PC-9 (cell line): ENCODE measurements at regions not wholly inside any gene's neighbourhood (a gene's known extent, or its start where the extent isn't known, plus 50 kb on each side); places are given as distances from the start of the nearest gene placed in this dataset.

ENCODE experiments used
- BruUV-seq: library from RNA; stranded (reverse); fragments of 400-500 nt; replicated peaks from 2 replicates; lab custom pipeline; 2021; lab: Mats Ljungman, UMichigan
- CTCF ChIA-PET: fragments of 300-600 bp; sonication (Branson Sonifier 250); formaldehyde crosslinking; loops from one replicate; lab custom pipeline; 2022; ENCODE audit warnings: antibody characterized with exemption; lab: Charles Lee
- POLR2A ChIA-PET: fragments of 300-600 bp; sonication (Branson Sonifier 250); formaldehyde crosslinking; loops from one replicate; lab custom pipeline; 2022; ENCODE audit warnings: antibody characterized with exemption; ENCODE audit not compliant: unreplicated experiment; lab: Charles Lee
- DNase-seq, 2 experiments: peaks; one replicate each; pipeline versions ENCODE4 v3.0.0 to v3.0.0-alpha.2; 2015 to 2022; ENCODE audit warnings: mixed read lengths in 1 of 2
- H2AFZ ChIP-seq: fragments of 200-600 bp; sonication (generic); 2 replicates; pipeline ENCODE4 v1.8.1; 2017; ENCODE audit warnings: antibody characterized with exemption
- H3F3A ChIP-seq: fragments of 200-600 bp; sonication (generic); 2 replicates; pipeline ENCODE4 v1.8.1; 2017; ENCODE audit warnings: antibody characterized with exemption, mild to moderate bottlenecking, low read depth; ENCODE audit not compliant: insufficient read depth
- H3K27ac ChIP-seq: fragments of 200-600 bp; sonication (generic); 2 replicates; pipeline ENCODE4 v1.6.1; 2016; ENCODE audit warnings: mixed run types
- H3K27me3 ChIP-seq: fragments of 200-600 bp; sonication (generic); 2 replicates; pipeline ENCODE4 v1.6.1; 2016; ENCODE audit warnings: low read depth, mixed run types; ENCODE audit not compliant: insufficient read depth
- H3K36me3 ChIP-seq: fragments of 200-600 bp; sonication (generic); 2 replicates; pipeline ENCODE4 v1.6.1; 2016; ENCODE audit warnings: low read depth, mixed run types
- H3K4me1 ChIP-seq: fragments of 200-600 bp; sonication (generic); replicated peaks from 2 replicates; pipeline ENCODE4 v1.6.1; 2016; ENCODE audit warnings: mixed run types; ENCODE audit not compliant: insufficient read depth
- H3K4me2 ChIP-seq: fragments of 200-600 bp; sonication (generic); 2 replicates; pipeline ENCODE4 v1.6.1; 2017; ENCODE audit warnings: mixed run types
- H3K4me3 ChIP-seq: fragments of 200-600 bp; sonication (generic); 2 replicates; pipeline ENCODE4 v1.6.1; 2016; ENCODE audit warnings: mixed run types
- H3K79me2 ChIP-seq: fragments of 200-600 bp; sonication (generic); 2 replicates; pipeline ENCODE4 v1.6.1; 2017; ENCODE audit warnings: low read depth, mixed run types
- H3K9me2 ChIP-seq: fragments of 200-600 bp; sonication (generic); 2 replicates; pipeline ENCODE4 v1.8.1; 2017; ENCODE audit warnings: mild to moderate bottlenecking; ENCODE audit not compliant: insufficient read depth
- H3K9me3 ChIP-seq: fragments of 200-600 bp; sonication (generic); 2 replicates; pipeline ENCODE4 v1.8.1; 2016; ENCODE audit warnings: low read depth; ENCODE audit not compliant: insufficient read depth
- H4K20me1 ChIP-seq: fragments of 200-600 bp; sonication (generic); 2 replicates; pipeline ENCODE4 v1.8.1; 2017; ENCODE audit not compliant: insufficient read depth
- CTCF ChIP-seq: fragments of 200-600 bp; sonication (generic); conservative IDR thresholded peaks from 2 replicates; pipeline ENCODE4 v1.6.1; 2017; ENCODE audit warnings: mixed run types, antibody characterized with exemption, mild to moderate bottlenecking, moderate library complexity
- EZH2 ChIP-seq: fragments of 200-600 bp; sonication (generic); IDR thresholded peaks from 2 replicates; pipeline ENCODE4 v1.8.0; 2017; ENCODE audit warnings: antibody characterized with exemption, low read depth
- intact Hi-C: fragments of 100-400 bp; cut with micrococcal nuclease; formaldehyde crosslinking; loops from one replicate; pipeline ENCODE4 v1.10.0; 2022; ENCODE audit not compliant: unreplicated experiment

- Histone ChIP-seq H3K36me3 (no peaks in the 10 kb centered on the region), H3F3A (no peaks in the 10 kb centered on the region; the same call in 1 of the 2 replicates), H3K9me2 (no peaks in the 10 kb centered on the region), H3K4me2 (no peak overlapping the region), H3K4me1 (no peaks in the 10 kb centered on the region), H3K4me3 (no peak overlapping the region), H3K27me3 (no peaks in the 10 kb centered on the region), H4K20me1 (no peaks in the 10 kb centered on the region), H3K27ac (no peak overlapping the region), H3K79me2 (no peaks in the 10 kb centered on the region), H2AFZ (no peak overlapping the region), H3K9me3 (no peaks in the 10 kb centered on the region)
- no peak for DNase-seq
- TF ChIP-seq EZH2 (no peak), CTCF (no peak)
- BruUV-seq, result no TSS peak
- ChIA-PET POLR2A (no interaction called here), CTCF (interaction anchor here (0.6 kb wide), 1 partner anchor 11 kb away, joined by 3 read pairs; no protein-coding TSS in a partner anchor)
- intact Hi-C loops, result no loop called here
Observed at GRCh38 chr3:64450396-64450956, 225.2 kb upstream of the PRICKLE2 start.

GRCh38 chr3:64449026-64449425 is 223.8 kb upstream of the PRICKLE2 start:
- no peaks in the 10 kb centered on the region for H3K9me3 ChIP-seq
- BruUV-seq, result no TSS peak
- TF ChIP-seq EZH2, result no peak
- no peak for TF ChIP-seq CTCF
- no peak overlapping the region for H3K27ac ChIP-seq
- intact Hi-C loops, result no loop called here
- H3K36me3 ChIP-seq, result no peaks in the 10 kb centered on the region
- no peak overlapping the region for H3K4me3 ChIP-seq
- no peak overlapping the region for H2AFZ ChIP-seq
- H3K9me2 ChIP-seq, result no peaks in the 10 kb centered on the region
- no peak for DNase-seq
- ChIA-PET POLR2A (no interaction called here), CTCF (no interaction called here)
- 0 out of 2 replicates have a peak, but pooled peaks cover 4% of the 10 kb centered on the region for H3K4me1 ChIP-seq
- no peaks in the 10 kb centered on the region for H3K79me2 ChIP-seq
- H4K20me1 ChIP-seq, result no peaks in the 10 kb centered on the region
- H3K4me2 ChIP-seq, result no peak overlapping the region
- no peaks in the 10 kb centered on the region; the same call in 1 of the 2 replicates for H3F3A ChIP-seq
- no peaks in the 10 kb centered on the region for H3K27me3 ChIP-seq

GRCh38 chr3:64445944-64446300 is 220.7 kb upstream of the PRICKLE2 start:
- no peaks in the 10 kb centered on the region for H3K79me2 ChIP-seq
- H3K4me3 ChIP-seq, result no peak overlapping the region
- POLR2A ChIA-PET, result no interaction called here
- no peaks in the 10 kb centered on the region for H3K9me3 ChIP-seq
- no TSS peak for BruUV-seq
- H3K9me2 ChIP-seq, result no peaks in the 10 kb centered on the region
- H3F3A ChIP-seq, result peaks cover 2% of the 10 kb centered on the region; the same call in 1 of the 2 replicates
- no peaks in the 10 kb centered on the region for H3K36me3 ChIP-seq
- H4K20me1 ChIP-seq, result no peaks in the 10 kb centered on the region
- H3K27me3 ChIP-seq, result no peaks in the 10 kb centered on the region
- intact Hi-C loops, result no loop called here
- H2AFZ ChIP-seq, result no peak overlapping the region
- peak overlapping the region; percentile 79 for H3K4me2 ChIP-seq
- CTCF ChIA-PET, result no interaction called here
- TF ChIP-seq CTCF (no peak), EZH2 (no peak)
- DNase-seq, result no peak
- peaks cover 6% of the 10 kb centered on the region for H3K4me1 ChIP-seq
- H3K27ac ChIP-seq, result no peak overlapping the region
